B cell (primary cell): ENCODE measurements at regions not wholly inside any gene's neighbourhood (a gene's known extent, or its start where the extent isn't known, plus 50 kb on each side); places are given as distances from the start of the nearest gene placed in this dataset.

ENCODE experiments used
- ATAC-seq: fragments of 200-7000 bp; cut with Tn5 transposase; one replicate; pipeline ENCODE4 v1.10.0; 2021; ENCODE audit warnings: low read depth, mild to moderate bottlenecking, moderate number of reproducible peaks, moderate library complexity
- CTCF ChIA-PET: fragments of 350-600 bp; sonication (Branson Sonifier 250); formaldehyde crosslinking; loops from one replicate; lab custom pipeline; 2021; ENCODE audit warnings: antibody characterized with exemption, inconsistent platforms; lab: Charles Lee
- POLR2A ChIA-PET: fragments of 350-600 bp; sonication (Branson Sonifier 250); formaldehyde crosslinking; loops from one replicate; lab custom pipeline; 2021; ENCODE audit warnings: antibody characterized with exemption; lab: Charles Lee
- DNase-seq: peaks from one replicate; pipeline ENCODE4 v3.0.0; 2013
- H2AFZ ChIP-seq: 2 replicates; pipeline ENCODE4 v1.6.1; 2012; ENCODE audit warnings: mild to moderate bottlenecking, low read depth, low read length; ENCODE audit not compliant: insufficient read depth, poor library complexity, severe bottlenecking
- H3K27ac ChIP-seq, 2 donors: 1 replicate in 1 of 2; 2 replicates in 1 of 2; pipeline ENCODE4 v1.5.1; 2012 to 2013; ENCODE audit warnings: low read length in 2 of 2, mild to moderate bottlenecking in 2 of 2, moderate library complexity in 1 of 2
- H3K27me3 ChIP-seq, 4 experiments: fragments of 200-600 bp in 1 of 4; sonication (generic) in 1 of 4; replicated peaks in 1 of 4; 1 replicate in 2 of 4; 2 replicates in 2 of 4; pipeline versions ENCODE4 v1.6.1 to v1.7.0; 2013 to 2016; ENCODE audit warnings: low read length in 3 of 4, mild to moderate bottlenecking in 2 of 4, mixed read lengths in 1 of 4, moderate library complexity in 1 of 4; ENCODE audit not compliant: insufficient read depth in 4 of 4, control insufficient read depth in 3 of 4; ENCODE audit errors: control extremely low read depth in 1 of 4
- H3K36me3 ChIP-seq, 2 experiments: replicated peaks in 1 of 2; 1 replicate in 1 of 2; 2 replicates in 1 of 2; pipeline versions ENCODE4 v1.6.1 to v1.7.1; 2013; ENCODE audit warnings: low read length in 1 of 2; ENCODE audit not compliant: insufficient read depth in 2 of 2, control insufficient read depth in 1 of 2; ENCODE audit errors: control extremely low read depth in 1 of 2, extremely low read depth in 1 of 2
- H3K4me1 ChIP-seq, 2 donors: fragments of 200-600 bp in 1 of 2; sonication (generic) in 1 of 2; 1 replicate in 1 of 2; 2 replicates in 1 of 2; pipeline versions ENCODE4 v1.5.1 to v1.6.1; 2013 to 2017; ENCODE audit warnings: low read length in 2 of 2; ENCODE audit not compliant: control insufficient read depth in 2 of 2, insufficient read depth in 2 of 2
- H3K4me2 ChIP-seq: replicated peaks from 2 replicates; pipeline ENCODE3; 2012; ENCODE audit warnings: mild to moderate bottlenecking, low read depth, low read length; ENCODE audit not compliant: poor library complexity, severe bottlenecking
- H3K4me3 ChIP-seq, 5 experiments: fragments of 200-600 bp in 1 of 5; sonication (generic) in 1 of 5; 1 replicate in 3 of 5; 2 replicates in 2 of 5; pipeline versions ENCODE4 v1.5.1 to v1.7.0; 2011 to 2016; ENCODE audit warnings: low read length in 4 of 5, mild to moderate bottlenecking in 4 of 5, low read depth in 2 of 5, control low read depth in 1 of 5, moderate library complexity in 1 of 5; ENCODE audit not compliant: insufficient read depth in 1 of 5; ENCODE audit errors: control extremely low read depth in 1 of 5, extremely low read depth in 1 of 5
- H3K79me2 ChIP-seq: fragments of 200-600 bp; sonication (generic); one replicate; pipeline ENCODE4 v1.6.0; 2016; ENCODE audit warnings: low read length; ENCODE audit not compliant: control insufficient read depth, insufficient read depth
- H3K9ac ChIP-seq: fragments of 200-600 bp; sonication (generic); 2 replicates; pipeline ENCODE4 v1.6.1; 2017; ENCODE audit warnings: mild to moderate bottlenecking, low read length, moderate library complexity
- H3K9me3 ChIP-seq, 3 donors: one replicate each; pipeline versions ENCODE4 v1.6.1 to v1.7.1; 2013; ENCODE audit warnings: low read length in 2 of 3; ENCODE audit not compliant: control insufficient read depth in 2 of 3, insufficient read depth in 1 of 3; ENCODE audit errors: control extremely low read depth in 1 of 3
- H4K20me1 ChIP-seq: 2 replicates; pipeline ENCODE4 v1.6.0; 2012; ENCODE audit warnings: mild to moderate bottlenecking, low read length; ENCODE audit not compliant: insufficient read depth, control insufficient read depth, poor library complexity, severe bottlenecking
- H3K27ac Mint-ChIP-seq: one replicate; pipeline ENCODE4 v1.8.0; 2021; ENCODE audit warnings: mixed read lengths
- H3K27me3 Mint-ChIP-seq: one replicate; pipeline ENCODE4 v1.8.0; 2021; ENCODE audit warnings: mixed read lengths
- H3K4me1 Mint-ChIP-seq: one replicate; pipeline ENCODE4 v1.8.0; 2021; ENCODE audit warnings: mixed read lengths
- H3K4me3 Mint-ChIP-seq: one replicate; pipeline ENCODE4 v1.8.0; 2021; ENCODE audit warnings: mixed read lengths
- H3K9me3 Mint-ChIP-seq: one replicate; pipeline ENCODE4 v1.8.0; 2022; ENCODE audit warnings: mixed read lengths; ENCODE audit not compliant: insufficient read depth
- CTCF ChIP-seq: fragments of 200-600 bp; IDR thresholded peaks from one replicate; pipeline ENCODE4 v1.8.0; 2022; ENCODE audit warnings: antibody characterized with exemption, mild to moderate bottlenecking
- EZH2 ChIP-seq: IDR thresholded peaks from 2 replicates; pipeline ENCODE4 v1.6.1; 2012; ENCODE audit warnings: borderline replicate concordance, low read depth, mild to moderate bottlenecking, moderate library complexity, low read length; ENCODE audit not compliant: insufficient read depth, poor library complexity, severe bottlenecking
- WGBS: methylation state at CpG from one replicate; pipeline ENCODE4 v1.1.5; 2013; ENCODE audit warnings: missing lambda C conversion rate; ENCODE audit not compliant: insufficient coverage; 5-methylcytosine and 5-hydroxymethylcytosine counted together
- intact Hi-C: fragments of 100-400 bp; cut with micrococcal nuclease; formaldehyde crosslinking; loops from one replicate; pipeline ENCODE4 v1.10.0; 2022

GRCh38 chr5:62977661-62978060 is 399.0 kb downstream of the LRRC70 start:
- ATAC-seq (no peak), DNase-seq (no peak)
- Mint-ChIP-seq H3K4me1 (no peaks in the 10 kb centered on the region), H3K27me3 (no peaks in the 10 kb centered on the region), H3K4me3 (no peak overlapping the region), H3K9me3 (no peaks in the 10 kb centered on the region), H3K27ac (no peak overlapping the region)
- Histone ChIP-seq H3K27ac (no peak overlapping the region), H3K9ac (no peak overlapping the region), H3K4me3 (no peak overlapping the region), H3K9me3 (no peaks in the 10 kb centered on the region), H2AFZ (no peak overlapping the region), H3K4me1 (no peaks in the 10 kb centered on the region), H3K4me2 (no peak overlapping the region), H4K20me1 (no peaks in the 10 kb centered on the region), H3K27me3 (no peaks in the 10 kb centered on the region), H3K36me3 (no peaks in the 10 kb centered on the region), H3K79me2 (no peaks in the 10 kb centered on the region)
- ChIA-PET CTCF (no interaction called here), POLR2A (no interaction called here)
- no peak for TF ChIP-seq EZH2
- no peak for TF ChIP-seq CTCF
- intact Hi-C loops: no loop called here
- WGBS: no CpG with 5 or more reads among the region's 4 CpGs

GRCh38 chr5:62974623-62975022 is 396.0 kb downstream of the LRRC70 start:
- ChIA-PET CTCF (no interaction called here), POLR2A (no interaction called here)
- H4K20me1 ChIP-seq: no peaks in the 10 kb centered on the region
- peaks cover 0 to 6% (median 0%) of the 10 kb centered on the region in 3 donors for H3K9me3 ChIP-seq
- no peak for TF ChIP-seq EZH2
- no peak for TF ChIP-seq CTCF
- H3K79me2 ChIP-seq: no peaks in the 10 kb centered on the region
- no peak overlapping the region for H3K27ac Mint-ChIP-seq
- H3K4me3 ChIP-seq: no peak overlapping the region
- intact Hi-C loops: no loop called here
- H3K4me1 Mint-ChIP-seq: no peaks in the 10 kb centered on the region
- 0% methylated on average over 1 of the region's 3 CpGs for WGBS
- H3K36me3 ChIP-seq: no peaks in the 10 kb centered on the region
- H3K4me1 ChIP-seq: no peaks in the 10 kb centered on the region
- H3K9ac ChIP-seq: no peak overlapping the region
- DNase-seq (no peak), ATAC-seq (no peak)
- no peak overlapping the region for H2AFZ ChIP-seq
- no peak overlapping the region for H3K4me3 Mint-ChIP-seq
- H3K27me3 ChIP-seq: no peaks in the 10 kb centered on the region
- H3K9me3 Mint-ChIP-seq: no peaks in the 10 kb centered on the region
- no peak overlapping the region for H3K27ac ChIP-seq
- H3K27me3 Mint-ChIP-seq: no peaks in the 10 kb centered on the region
- H3K4me2 ChIP-seq: no peak overlapping the region
